ENCODE measurements at regions not wholly inside any gene's neighbourhood (a gene's known extent, or its start where the extent isn't known, plus 50 kb on each side); places are given as distances from the start of the nearest gene placed in this dataset.
A peak's percentile ranks its signal among the peaks of the same experiment; 100 is the strongest.

GRCh38 chr5:107776506-107776905, 105.8 kb upstream of the EFNA5 start:
- no peak overlapping the region for H2AK5ac ChIP-seq (ENCODE audit: low read length, severe bottlenecking)
- no peak overlapping the region for H3K4me2 ChIP-seq (ENCODE audit: low read length, poor library complexity, severe bottlenecking)
- H3K79me1 ChIP-seq (replicated peaks; ENCODE audit: low read length, poor library complexity, severe bottlenecking), result no peaks in the 10 kb centered on the region
- H2BK5ac ChIP-seq (ENCODE audit: low read depth, low read length, poor library complexity, severe bottlenecking), result no peak overlapping the region
- H3K23ac ChIP-seq (ENCODE audit: low read length in 2 of 2), result no peak overlapping the region
- no peak overlapping the region for H3K4ac ChIP-seq (ENCODE audit: low read depth in 1 of 2, low read length in 2 of 2)
- H2BK15ac ChIP-seq (ENCODE audit: low read depth, poor library complexity, severe bottlenecking), result no peak overlapping the region
- no peak overlapping the region for H4K8ac ChIP-seq (ENCODE audit: low read length)
- H2BK120ac ChIP-seq (ENCODE audit: low read depth, low read length), result no peak overlapping the region
- H3K4me1 ChIP-seq (ENCODE audit: control insufficient read depth, insufficient read depth, low read depth, low read length), result no peaks in the 10 kb centered on the region
- no peak overlapping the region for H3K9ac ChIP-seq (ENCODE audit: low read length)
- H3K18ac ChIP-seq (ENCODE audit: low read depth in 1 of 2, low read length in 2 of 2), result no peak overlapping the region
- 64% methylated on average over 1 of the region's 3 CpGs for WGBS
- H3K14ac ChIP-seq (ENCODE audit: low read length in 2 of 2), result no peak overlapping the region
- H3K4me3 ChIP-seq (ENCODE audit: insufficient read depth in 1 of 2, low read depth in 1 of 2, low read length in 2 of 2), result no peak overlapping the region
- peaks cover 0 to 5% of the 10 kb centered on the region in 2 experiments for H3K27me3 ChIP-seq (ENCODE audit: control insufficient read depth in 1 of 2, insufficient read depth in 1 of 2, low read length in 2 of 2)
- H3K27ac ChIP-seq (ENCODE audit: low read length, poor library complexity, severe bottlenecking), result no peak overlapping the region
- DNase-seq, result no peak
- no peak overlapping the region for H4K91ac ChIP-seq (ENCODE audit: low read length)
- H3K36me3 ChIP-seq (ENCODE audit: control insufficient read depth in 1 of 2, insufficient read depth in 2 of 2, low read depth in 1 of 2, low read length in 2 of 2), result no peaks in the 10 kb centered on the region
- no peaks in the 10 kb centered on the region for H3K9me3 ChIP-seq (ENCODE audit: control insufficient read depth, low read length)
- H2AFZ ChIP-seq (ENCODE audit: low read depth, low read length), result no peak overlapping the region
- no peak overlapping the region for H2BK12ac ChIP-seq (ENCODE audit: low read length in 2 of 2)

- Histone ChIP-seq H2BK5ac (ENCODE audit: low read depth, low read length, poor library complexity, severe bottlenecking) (no peak overlapping the region), H2BK15ac (ENCODE audit: low read depth, poor library complexity, severe bottlenecking) (no peak overlapping the region), H3K4ac (ENCODE audit: low read depth in 1 of 2, low read length in 2 of 2) (no peak overlapping the region), H3K79me1 (replicated peaks; ENCODE audit: low read length, poor library complexity, severe bottlenecking) (no peaks in the 10 kb centered on the region), H2BK120ac (ENCODE audit: low read depth, low read length) (no peak overlapping the region), H3K4me3 (ENCODE audit: insufficient read depth in 1 of 2, low read depth in 1 of 2, low read length in 2 of 2) (no peak overlapping the region), H3K14ac (ENCODE audit: low read length in 2 of 2) (no peak overlapping the region), H3K9me3 (ENCODE audit: control insufficient read depth, low read length) (no peaks in the 10 kb centered on the region), H4K91ac (ENCODE audit: low read length) (no peak overlapping the region), H3K9ac (ENCODE audit: low read length) (no peak overlapping the region), H3K18ac (ENCODE audit: low read depth in 1 of 2, low read length in 2 of 2) (no peak overlapping the region), H3K27me3 (ENCODE audit: control insufficient read depth in 1 of 2, insufficient read depth in 1 of 2, low read length in 2 of 2) (peaks cover 0 to 5% of the 10 kb centered on the region in 2 experiments), H3K4me1 (ENCODE audit: control insufficient read depth, insufficient read depth, low read depth, low read length) (no peaks in the 10 kb centered on the region), H3K4me2 (ENCODE audit: low read length, poor library complexity, severe bottlenecking) (no peak overlapping the region), H3K23ac (ENCODE audit: low read length in 2 of 2) (no peak overlapping the region), H2AFZ (ENCODE audit: low read depth, low read length) (no peak overlapping the region), H3K36me3 (ENCODE audit: control insufficient read depth in 1 of 2, insufficient read depth in 2 of 2, low read depth in 1 of 2, low read length in 2 of 2) (no peaks in the 10 kb centered on the region), H4K8ac (ENCODE audit: low read length) (no peak overlapping the region), H2AK5ac (ENCODE audit: low read length, severe bottlenecking) (no peak overlapping the region), H2BK12ac (ENCODE audit: low read length in 2 of 2) (no peak overlapping the region), H3K27ac (ENCODE audit: low read length, poor library complexity, severe bottlenecking) (no peak overlapping the region)
- no peak for DNase-seq
- 60% methylated on average over 1 of the region's 2 CpGs for WGBS
These were observed 103.6 kb upstream of the EFNA5 start for GRCh38 chr5:107774316-107774715.

DNA sequence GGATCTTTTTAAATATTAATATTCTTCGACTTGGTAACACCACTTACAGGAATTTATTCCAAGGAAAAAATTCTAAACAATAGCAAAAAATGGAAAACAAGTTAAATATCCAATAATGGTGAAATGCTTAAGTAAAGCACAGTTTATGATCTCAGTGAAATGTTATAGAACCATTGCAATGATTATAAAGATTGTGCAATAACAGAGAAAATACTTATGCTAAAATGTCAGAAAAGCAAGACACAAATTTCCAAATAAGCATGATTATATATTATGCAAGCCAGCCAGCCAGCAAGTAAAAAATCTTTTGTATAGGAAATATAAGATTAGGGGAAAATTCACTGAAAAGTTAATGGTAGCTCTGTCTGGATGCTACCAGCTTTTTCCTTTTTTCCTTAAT, 102.7 kb upstream of the EFNA5 start:
- no peak overlapping the region for H2AK5ac ChIP-seq (ENCODE audit: low read length, severe bottlenecking)
- no peaks in the 10 kb centered on the region for H3K79me1 ChIP-seq (replicated peaks; ENCODE audit: low read length, poor library complexity, severe bottlenecking)
- DNase-seq, result no peak
- no peak overlapping the region for H3K14ac ChIP-seq (ENCODE audit: low read length in 2 of 2)
- no peak overlapping the region for H3K4me3 ChIP-seq (ENCODE audit: insufficient read depth in 1 of 2, low read depth in 1 of 2, low read length in 2 of 2)
- H3K36me3 ChIP-seq (ENCODE audit: control insufficient read depth in 1 of 2, insufficient read depth in 2 of 2, low read depth in 1 of 2, low read length in 2 of 2), result no peaks in the 10 kb centered on the region
- no peak overlapping the region for H4K91ac ChIP-seq (ENCODE audit: low read length)
- no peak overlapping the region for H2BK15ac ChIP-seq (ENCODE audit: low read depth, poor library complexity, severe bottlenecking)
- no peak overlapping the region for H2AFZ ChIP-seq (ENCODE audit: low read depth, low read length)
- H3K9me3 ChIP-seq (ENCODE audit: control insufficient read depth, low read length), result no peaks in the 10 kb centered on the region
- H3K4ac ChIP-seq (ENCODE audit: low read depth in 1 of 2, low read length in 2 of 2), result no peak overlapping the region
- no peak overlapping the region for H2BK5ac ChIP-seq (ENCODE audit: low read depth, low read length, poor library complexity, severe bottlenecking)
- peaks cover 0 to 5% of the 10 kb centered on the region in 2 experiments for H3K27me3 ChIP-seq (ENCODE audit: control insufficient read depth in 1 of 2, insufficient read depth in 1 of 2, low read length in 2 of 2)
- H3K27ac ChIP-seq (ENCODE audit: low read length, poor library complexity, severe bottlenecking), result no peak overlapping the region
- H3K9ac ChIP-seq (ENCODE audit: low read length), result no peak overlapping the region
- H2BK12ac ChIP-seq (ENCODE audit: low read length in 2 of 2), result no peak overlapping the region
- H3K4me1 ChIP-seq (ENCODE audit: control insufficient read depth, insufficient read depth, low read depth, low read length), result no peaks in the 10 kb centered on the region
- no peak overlapping the region for H3K18ac ChIP-seq (ENCODE audit: low read depth in 1 of 2, low read length in 2 of 2)
- no peak overlapping the region for H2BK120ac ChIP-seq (ENCODE audit: low read depth, low read length)
- no CpG with 5 or more reads among the region's 1 CpG for WGBS
- no peak overlapping the region for H3K4me2 ChIP-seq (ENCODE audit: low read length, poor library complexity, severe bottlenecking)
- no peak overlapping the region for H3K23ac ChIP-seq (ENCODE audit: low read length in 2 of 2)
- no peak overlapping the region for H4K8ac ChIP-seq (ENCODE audit: low read length)

DNA sequence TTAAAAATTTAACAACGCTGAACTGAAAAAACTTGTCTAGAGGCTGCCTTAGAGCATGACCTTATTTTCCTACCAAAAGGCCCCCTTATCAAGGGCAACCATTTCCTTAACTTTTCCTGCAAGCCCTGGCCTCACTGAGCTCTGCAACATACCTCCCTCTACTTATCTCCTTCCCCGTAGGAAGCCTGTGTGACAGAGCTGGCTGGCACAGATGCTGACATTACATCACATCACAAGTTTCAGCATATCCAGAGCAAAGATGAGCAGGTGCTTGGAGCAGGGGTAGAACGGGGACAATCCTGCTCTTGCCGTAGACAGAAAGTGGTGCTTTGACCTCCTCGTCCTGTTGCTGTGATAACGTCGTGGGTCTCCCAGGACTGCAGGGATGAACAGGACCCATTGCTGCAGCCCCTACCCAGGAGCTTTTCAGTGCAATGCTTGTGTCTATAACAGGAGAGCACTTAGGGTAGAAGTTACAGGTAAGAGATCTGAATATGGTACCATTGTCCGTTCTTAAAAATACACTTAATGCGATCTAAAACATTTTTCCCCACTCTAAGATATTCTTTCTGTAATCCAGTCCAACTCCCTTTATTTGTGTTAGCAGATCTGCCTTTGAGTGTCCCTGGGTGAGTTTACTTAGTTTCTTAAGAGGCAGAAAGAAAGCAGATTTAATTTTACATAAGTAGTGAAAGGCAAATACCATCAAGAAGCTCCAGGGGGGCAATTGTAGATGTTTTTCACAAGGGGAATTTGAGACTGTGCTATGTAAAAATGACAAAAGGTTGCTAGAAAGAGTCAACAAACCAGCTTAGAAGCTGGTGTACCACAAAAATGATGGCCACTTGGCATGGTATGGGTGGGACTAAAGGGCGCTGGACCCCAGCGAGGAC, 101.9 kb upstream of the EFNA5 start:
- Histone ChIP-seq H2BK120ac (ENCODE audit: low read depth, low read length) (no peak overlapping the region), H3K23ac (ENCODE audit: low read length in 2 of 2) (no peak overlapping the region), H3K27me3 (ENCODE audit: control insufficient read depth in 1 of 2, insufficient read depth in 1 of 2, low read length in 2 of 2) (peaks cover 0 to 5% of the 10 kb centered on the region in 2 experiments), H2BK5ac (ENCODE audit: low read depth, low read length, poor library complexity, severe bottlenecking) (no peak overlapping the region), H4K91ac (ENCODE audit: low read length) (no peak overlapping the region), H2AFZ (ENCODE audit: low read depth, low read length) (no peak overlapping the region), H2AK5ac (ENCODE audit: low read length, severe bottlenecking) (no peak overlapping the region), H3K9ac (ENCODE audit: low read length) (no peak overlapping the region), H3K9me3 (ENCODE audit: control insufficient read depth, low read length) (no peaks in the 10 kb centered on the region), H3K36me3 (ENCODE audit: control insufficient read depth in 1 of 2, insufficient read depth in 2 of 2, low read depth in 1 of 2, low read length in 2 of 2) (no peaks in the 10 kb centered on the region), H3K27ac (ENCODE audit: low read length, poor library complexity, severe bottlenecking) (no peak overlapping the region), H3K4me1 (ENCODE audit: control insufficient read depth, insufficient read depth, low read depth, low read length) (no peaks in the 10 kb centered on the region), H2BK15ac (ENCODE audit: low read depth, poor library complexity, severe bottlenecking) (peak overlapping the region; percentile 48), H4K8ac (ENCODE audit: low read length) (no peak overlapping the region), H3K4me3 (ENCODE audit: insufficient read depth in 1 of 2, low read depth in 1 of 2, low read length in 2 of 2) (no peak overlapping the region), H2BK12ac (ENCODE audit: low read length in 2 of 2) (no peak overlapping the region), H3K4me2 (ENCODE audit: low read length, poor library complexity, severe bottlenecking) (no peak overlapping the region), H3K79me1 (replicated peaks; ENCODE audit: low read length, poor library complexity, severe bottlenecking) (no peaks in the 10 kb centered on the region), H3K18ac (ENCODE audit: low read depth in 1 of 2, low read length in 2 of 2) (no peak overlapping the region), H3K4ac (ENCODE audit: low read depth in 1 of 2, low read length in 2 of 2) (no peak overlapping the region), H3K14ac (ENCODE audit: low read length in 2 of 2) (no peak overlapping the region)
- no peak for DNase-seq
- 76% methylated on average over 9 of the region's 11 CpGs for WGBS

Data from mesenchymal stem cell (in vitro differentiated cells and primary cell).